WERI-Rb-1 (cell line): ENCODE measurements at regions not wholly inside any gene's neighbourhood (a gene's known extent, or its start where the extent isn't known, plus 50 kb on each side); places are given as distances from the start of the nearest gene placed in this dataset.
"Not testable (repeated sequence)": the region's sequence is repeated elsewhere in the genome, so short reads cannot be mapped to it uniquely, and the experiment has no call there.

ENCODE experiments used
- DNase-seq: peaks from one replicate; pipeline ENCODE4 v3.0.0-alpha.2; 2020
- H3K27ac ChIP-seq: fragments of 250-450 bp; sonication (Bioruptor Pico); 2 replicates; pipeline ENCODE4 v1.5.1; 2020; ENCODE audit warnings: mild to moderate bottlenecking, moderate library complexity
- H3K27me3 ChIP-seq: fragments of 250-450 bp; sonication (Bioruptor Pico); 2 replicates; pipeline ENCODE4 v1.5.1; 2021; ENCODE audit warnings: mild to moderate bottlenecking, low read depth, moderate library complexity; ENCODE audit not compliant: insufficient read depth, severe bottlenecking
- H3K36me3 ChIP-seq: fragments of 250-450 bp; sonication (Bioruptor Pico); 2 replicates; pipeline ENCODE4 v1.5.1; 2020; ENCODE audit warnings: mild to moderate bottlenecking, moderate library complexity
- H3K4me3 ChIP-seq: 2 replicates; pipeline ENCODE4 v1.5.1; 2011; ENCODE audit warnings: low read depth, mild to moderate bottlenecking, control low read depth, low read length
- H3K9me3 ChIP-seq: fragments of 250-450 bp; sonication (Bioruptor Pico); 2 replicates; pipeline ENCODE4 v1.5.1; 2021; ENCODE audit warnings: mild to moderate bottlenecking, moderate library complexity; ENCODE audit not compliant: severe bottlenecking
- TF ChIP-seq, protein P1 (sequence below): IDR thresholded peaks from 2 replicates; pipeline ENCODE4 v1.5.1; 2011; ENCODE audit warnings: low read depth, mild to moderate bottlenecking, control low read depth, inconsistent platforms, low read length

DNA sequence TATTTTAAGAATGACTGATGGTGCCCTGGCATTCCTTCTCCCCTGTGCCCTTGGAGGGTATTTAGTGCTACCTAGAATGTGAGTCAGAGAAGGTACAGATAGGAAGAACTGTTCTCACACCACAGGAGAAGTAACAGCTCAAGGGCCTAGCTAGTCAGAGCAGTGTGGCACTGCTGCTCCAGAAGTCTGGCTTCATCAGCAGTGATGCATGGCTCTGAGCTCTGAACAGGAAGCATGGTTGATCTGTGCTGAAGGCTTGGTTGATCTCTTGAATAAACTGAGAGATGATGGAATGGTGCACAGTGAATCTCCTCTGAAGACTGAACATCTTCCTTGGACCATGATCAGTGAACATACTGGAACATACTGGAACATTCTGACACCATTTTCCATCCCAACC, 425.3 kb upstream of the SLC35B3 start:
- H3K4me3 ChIP-seq = no peak overlapping the region
- no peaks in the 10 kb centered on the region for H3K36me3 ChIP-seq
- H3K27ac ChIP-seq = no peak overlapping the region
- TF ChIP-seq, protein P1, sequence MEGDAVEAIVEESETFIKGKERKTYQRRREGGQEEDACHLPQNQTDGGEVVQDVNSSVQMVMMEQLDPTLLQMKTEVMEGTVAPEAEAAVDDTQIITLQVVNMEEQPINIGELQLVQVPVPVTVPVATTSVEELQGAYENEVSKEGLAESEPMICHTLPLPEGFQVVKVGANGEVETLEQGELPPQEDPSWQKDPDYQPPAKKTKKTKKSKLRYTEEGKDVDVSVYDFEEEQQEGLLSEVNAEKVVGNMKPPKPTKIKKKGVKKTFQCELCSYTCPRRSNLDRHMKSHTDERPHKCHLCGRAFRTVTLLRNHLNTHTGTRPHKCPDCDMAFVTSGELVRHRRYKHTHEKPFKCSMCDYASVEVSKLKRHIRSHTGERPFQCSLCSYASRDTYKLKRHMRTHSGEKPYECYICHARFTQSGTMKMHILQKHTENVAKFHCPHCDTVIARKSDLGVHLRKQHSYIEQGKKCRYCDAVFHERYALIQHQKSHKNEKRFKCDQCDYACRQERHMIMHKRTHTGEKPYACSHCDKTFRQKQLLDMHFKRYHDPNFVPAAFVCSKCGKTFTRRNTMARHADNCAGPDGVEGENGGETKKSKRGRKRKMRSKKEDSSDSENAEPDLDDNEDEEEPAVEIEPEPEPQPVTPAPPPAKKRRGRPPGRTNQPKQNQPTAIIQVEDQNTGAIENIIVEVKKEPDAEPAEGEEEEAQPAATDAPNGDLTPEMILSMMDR = no peak
- no peak for DNase-seq
- no peaks in the 10 kb centered on the region for H3K27me3 ChIP-seq
- no peaks in the 10 kb centered on the region for H3K9me3 ChIP-seq

- no peaks in the 10 kb centered on the region for H3K27me3 ChIP-seq
- no peak overlapping the region for H3K4me3 ChIP-seq
- DNase-seq = no peak
- TF ChIP-seq, protein P1 = no peak
- H3K36me3 ChIP-seq = no peaks in the 10 kb centered on the region
- no peaks in the 10 kb centered on the region for H3K9me3 ChIP-seq
- no peak overlapping the region for H3K27ac ChIP-seq
Observed at GRCh38 chr6:8859501-8859900, 424.2 kb upstream of the SLC35B3 start.

- TF ChIP-seq, protein P1 = no peak
- H3K36me3 ChIP-seq = no peaks in the 10 kb centered on the region
- no peak overlapping the region for H3K4me3 ChIP-seq
- no peaks in the 10 kb centered on the region for H3K9me3 ChIP-seq
- H3K27ac ChIP-seq = no peak overlapping the region
- no peak for DNase-seq
- H3K27me3 ChIP-seq = no peaks in the 10 kb centered on the region
Observed at GRCh38 chr6:8858854-8859331, 423.5 kb upstream of the SLC35B3 start.

DNA sequence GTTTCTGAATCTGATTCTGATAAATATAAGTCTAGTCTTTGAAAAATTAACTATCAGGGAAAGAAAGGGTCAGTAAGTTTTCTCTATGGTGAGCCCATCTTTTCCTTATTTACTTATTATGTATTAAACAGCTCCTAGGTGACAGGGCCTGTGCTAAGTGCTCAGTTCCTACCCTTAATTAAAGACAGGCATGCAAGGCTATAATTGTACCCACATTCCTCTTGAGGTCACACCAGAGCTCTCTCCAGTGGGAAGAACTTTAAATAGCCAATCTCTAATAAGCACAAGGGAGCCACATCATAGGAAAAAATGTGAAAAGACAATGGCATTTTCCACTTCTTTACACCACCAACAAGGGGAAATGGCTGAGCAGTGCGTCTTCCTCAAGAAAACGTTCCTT, 421.8 kb upstream of the SLC35B3 start:
- no peaks in the 10 kb centered on the region for H3K27me3 ChIP-seq
- H3K36me3 ChIP-seq = no peaks in the 10 kb centered on the region
- no peak overlapping the region for H3K27ac ChIP-seq
- no peak overlapping the region for H3K4me3 ChIP-seq
- DNase-seq = no peak
- TF ChIP-seq, protein P1 = no peak
- no peaks in the 10 kb centered on the region for H3K9me3 ChIP-seq

GRCh38 chr6:8855411-8855810, 420.1 kb upstream of the SLC35B3 start:
- Histone ChIP-seq H3K36me3 (no peaks in the 10 kb centered on the region), H3K27ac (no peak overlapping the region), H3K9me3 (no peaks in the 10 kb centered on the region), H3K4me3 (no peak overlapping the region), H3K27me3 (no peaks in the 10 kb centered on the region)
- no peak for DNase-seq
- TF ChIP-seq, protein P1 = no peak

- peaks cover 6% of the 10 kb centered on the region for H3K27me3 ChIP-seq
- no peaks in the 10 kb centered on the region for H3K9me3 ChIP-seq
- H3K4me3 ChIP-seq = no peak overlapping the region
- DNase-seq = no peak
- no peak overlapping the region for H3K27ac ChIP-seq
- TF ChIP-seq, protein P1 = no peak
- no peaks in the 10 kb centered on the region for H3K36me3 ChIP-seq
Observed at GRCh38 chr6:8852332-8852731, 417.0 kb upstream of the SLC35B3 start.

- DNase-seq, H3K9me3 ChIP-seq, H3K4me3 ChIP-seq, H3K36me3 ChIP-seq, H3K27ac ChIP-seq: not testable (repeated sequence)
- peaks cover 14% of the 10 kb centered on the region for H3K27me3 ChIP-seq
Observed at GRCh38 chr6:8846680-8847079, 411.3 kb upstream of the SLC35B3 start.
